ENCODE measurements at regions not wholly inside any gene's neighbourhood (a gene's known extent, or its start where the extent isn't known, plus 50 kb on each side); places are given as distances from the start of the nearest gene placed in this dataset.

GRCh38 chr2:104045071-104045470, 808.8 kb upstream of the POU3F3 start:
- H3K9me3 Mint-ChIP-seq: no peaks in the 10 kb centered on the region
- DNase-seq (ENCODE audit: low spot score) (no peak), ATAC-seq (no peak)
- TF ChIP-seq REST (IDR thresholded peaks at IDR 0.05; ENCODE audit: unreplicated experiment) (no peak), EZH2phosphoT487 (IDR thresholded peaks at IDR 0.05; ENCODE audit: unreplicated experiment) (no peak), ZNF331 (CRISPR knock-in tag; IDR thresholded peaks at IDR 0.05; ENCODE audit: low read depth) (no peak), POLR2AphosphoS5 (IDR thresholded peaks at IDR 0.05; ENCODE audit: low read depth) (no peak)
- no peak overlapping the region for H3K4me2 ChIP-seq
- H3K36me3 Mint-ChIP-seq (ENCODE audit: low read depth): no peaks in the 10 kb centered on the region
- peaks cover 2% of the 10 kb centered on the region for H3K27me3 Mint-ChIP-seq (ENCODE audit: insufficient read depth, low read depth, poor library complexity)
- no peaks in the 10 kb centered on the region for H3F3A ChIP-seq (replicated peaks; ENCODE audit: low read depth)
- H3K36me3 ChIP-seq (ENCODE audit: insufficient read depth): no peaks in the 10 kb centered on the region
- peaks cover 12% of the 10 kb centered on the region; the same call in 2 of the 3 replicates for H3K4me1 Mint-ChIP-seq
- H3K27ac ChIP-seq (ENCODE audit: low read depth): no peak overlapping the region
- no peak overlapping the region for H2AFZ ChIP-seq
- no peak overlapping the region for H3K27ac Mint-ChIP-seq
- H3K4me3 ChIP-seq: no peak overlapping the region
- H3K4me1 ChIP-seq (ENCODE audit: insufficient read depth): peaks cover 13% of the 10 kb centered on the region; the same call in 1 of the 2 replicates
- H4K20me1 ChIP-seq (replicated peaks; ENCODE audit: insufficient read depth): no peaks in the 10 kb centered on the region
- H3K27me3 ChIP-seq (ENCODE audit: insufficient read depth): no peaks in the 10 kb centered on the region
- H3K79me2 ChIP-seq (replicated peaks; ENCODE audit: insufficient read depth): no peaks in the 10 kb centered on the region
- H3K9me2 ChIP-seq (ENCODE audit: insufficient read depth): no peaks in the 10 kb centered on the region
- no peak overlapping the region for H3K4me3 Mint-ChIP-seq

GRCh38 chr2:104046466-104046865, 807.4 kb upstream of the POU3F3 start:
- no peak for ATAC-seq
- H3F3A ChIP-seq (replicated peaks; ENCODE audit: low read depth): no peaks in the 10 kb centered on the region
- Mint-ChIP-seq H3K27me3 (ENCODE audit: insufficient read depth, low read depth, poor library complexity) (peaks cover 2% of the 10 kb centered on the region), H3K4me1 (peaks cover 8% of the 10 kb centered on the region; the same call in 2 of the 3 replicates), H3K9me3 (no peaks in the 10 kb centered on the region), H3K27ac (no peak overlapping the region), H3K36me3 (ENCODE audit: low read depth) (no peaks in the 10 kb centered on the region), H3K4me3 (no peak overlapping the region)
- no peak for TF ChIP-seq ZNF114 (CRISPR knock-in tag; IDR thresholded peaks at IDR 0.05)
- no peaks in the 10 kb centered on the region for H3K36me3 ChIP-seq (ENCODE audit: insufficient read depth)
- no peaks in the 10 kb centered on the region for H3K9me2 ChIP-seq (ENCODE audit: insufficient read depth)
- H3K4me3 ChIP-seq: no peak overlapping the region
- no peak overlapping the region for H2AFZ ChIP-seq
- no peaks in the 10 kb centered on the region for H3K27me3 ChIP-seq (ENCODE audit: insufficient read depth)
- peaks cover 3% of the 10 kb centered on the region; the same call in 1 of the 2 replicates for H3K4me1 ChIP-seq (ENCODE audit: insufficient read depth)
- H4K20me1 ChIP-seq (replicated peaks; ENCODE audit: insufficient read depth): no peaks in the 10 kb centered on the region
- H3K27ac ChIP-seq (ENCODE audit: low read depth): no peak overlapping the region
- H3K4me2 ChIP-seq: no peak overlapping the region
- no peak for DNase-seq (ENCODE audit: low spot score)
- H3K79me2 ChIP-seq (replicated peaks; ENCODE audit: insufficient read depth): no peaks in the 10 kb centered on the region

GRCh38 chr2:104047516-104047915, 806.4 kb upstream of the POU3F3 start:
- Mint-ChIP-seq H3K27me3 (ENCODE audit: insufficient read depth, low read depth, poor library complexity) (peaks cover 2% of the 10 kb centered on the region), H3K4me3 (no peak overlapping the region)
- TF ChIP-seq ZNF331 (CRISPR knock-in tag; IDR thresholded peaks at IDR 0.05; ENCODE audit: low read depth) (no peak), EZH2 (IDR thresholded peaks at IDR 0.05; ENCODE audit: low read depth, unreplicated experiment) (no peak), JUNB (IDR thresholded peaks at IDR 0.05; ENCODE audit: unreplicated experiment) (no peak), ZNF114 (CRISPR knock-in tag; IDR thresholded peaks at IDR 0.05) (no peak), POLR2AphosphoS5 (IDR thresholded peaks at IDR 0.05; ENCODE audit: low read depth) (no peak), ETS1 (IDR thresholded peaks at IDR 0.05) (no peak), CREB1 (CRISPR knock-in tag; IDR thresholded peaks at IDR 0.05; ENCODE audit: low read depth) (no peak), REST (IDR thresholded peaks at IDR 0.05; ENCODE audit: unreplicated experiment) (no peak)

More at GRCh38 chr2:104047516-104047915, 806.4 kb upstream of the POU3F3 start:
- Histone ChIP-seq H3K4me2 (no peak overlapping the region), H3K27ac (ENCODE audit: low read depth) (no peak overlapping the region), H3K79me2 (replicated peaks; ENCODE audit: insufficient read depth) (no peaks in the 10 kb centered on the region), H3K27me3 (ENCODE audit: insufficient read depth) (no peaks in the 10 kb centered on the region), H3K36me3 (ENCODE audit: insufficient read depth) (no peaks in the 10 kb centered on the region), H2AFZ (peak overlapping the region; percentile 64; the same call in 1 of the 2 replicates), H3K4me1 (ENCODE audit: insufficient read depth) (peaks cover 7% of the 10 kb centered on the region), H3F3A (replicated peaks; ENCODE audit: low read depth) (no peaks in the 10 kb centered on the region), H3K4me3 (no peak overlapping the region), H3K9me2 (ENCODE audit: insufficient read depth) (no peaks in the 10 kb centered on the region), H4K20me1 (replicated peaks; ENCODE audit: insufficient read depth) (no peaks in the 10 kb centered on the region)
- ATAC-seq: no peak
- no peak for DNase-seq (ENCODE audit: low spot score)
- Mint-ChIP-seq H3K9me3 (no peaks in the 10 kb centered on the region), H3K27ac (no peak overlapping the region), H3K36me3 (ENCODE audit: low read depth) (no peaks in the 10 kb centered on the region), H3K4me1 (peaks cover 18% of the 10 kb centered on the region; the same call in 2 of the 3 replicates)
